AG04449 (cell line): ENCODE measurements at regions not wholly inside any gene's neighbourhood (a gene's known extent, or its start where the extent isn't known, plus 50 kb on each side); places are given as distances from the start of the nearest gene placed in this dataset.

ENCODE experiments used
- CTCF ChIA-PET: fragments of 350-600 bp; formaldehyde crosslinking; extraction: SDS; loops from one replicate; lab custom pipeline; 2021; ENCODE audit warnings: antibody characterized with exemption; lab: Yijun Ruan, JAX
- POLR2A ChIA-PET: fragments of 400-600, 350-600 bp; formaldehyde crosslinking; extraction: SDS; loops from one replicate; lab custom pipeline; 2020; ENCODE audit warnings: antibody characterized with exemption, inconsistent platforms; lab: Yijun Ruan, JAX
- DNase-seq: peaks from one replicate; pipeline ENCODE4 v3.0.0-alpha.2; 2010; ENCODE audit warnings: low read depth, low spot score
- H3K4me3 ChIP-seq: 2 replicates; pipeline ENCODE4 v1.5.1; 2011; ENCODE audit warnings: low read depth, mild to moderate bottlenecking, control low read depth, low read length
- TF ChIP-seq, protein P1 (sequence below): IDR thresholded peaks from one replicate; pipeline ENCODE4 v1.5.1; 2011; ENCODE audit warnings: mild to moderate bottlenecking, moderate library complexity, low read length, control low read depth, inconsistent platforms; ENCODE audit not compliant: insufficient read depth; ENCODE audit errors: missing control alignments

DNA sequence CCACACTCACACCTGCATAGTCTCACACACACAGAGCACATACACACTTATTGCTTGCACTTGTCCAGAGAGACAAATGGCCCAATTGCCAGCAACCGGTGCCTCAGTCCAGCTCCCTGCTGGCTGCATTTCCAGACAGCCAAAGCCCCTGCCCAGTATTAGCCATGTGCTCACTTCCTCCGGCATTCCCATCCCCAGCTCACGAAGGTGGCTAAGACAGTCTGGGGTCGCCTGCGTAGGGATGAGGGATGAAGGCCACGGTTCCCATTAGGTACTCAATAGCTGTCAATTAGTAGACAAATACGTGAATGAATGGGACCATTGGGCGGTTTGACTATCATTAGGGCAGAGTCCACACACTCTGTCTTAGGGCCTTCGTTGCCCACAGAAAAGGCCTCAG, 146.8 kb upstream of the EGLN3 start:
- ChIA-PET CTCF (interaction anchor here (1.0 to 7.4 kb wide), 5 partner anchors 16 to 259 kb away, joined by 3 to 150 read pairs (median 13); no protein-coding TSS in a partner anchor), POLR2A (no interaction called here)
- no peak overlapping the region for H3K4me3 ChIP-seq
- TF ChIP-seq, protein P1, sequence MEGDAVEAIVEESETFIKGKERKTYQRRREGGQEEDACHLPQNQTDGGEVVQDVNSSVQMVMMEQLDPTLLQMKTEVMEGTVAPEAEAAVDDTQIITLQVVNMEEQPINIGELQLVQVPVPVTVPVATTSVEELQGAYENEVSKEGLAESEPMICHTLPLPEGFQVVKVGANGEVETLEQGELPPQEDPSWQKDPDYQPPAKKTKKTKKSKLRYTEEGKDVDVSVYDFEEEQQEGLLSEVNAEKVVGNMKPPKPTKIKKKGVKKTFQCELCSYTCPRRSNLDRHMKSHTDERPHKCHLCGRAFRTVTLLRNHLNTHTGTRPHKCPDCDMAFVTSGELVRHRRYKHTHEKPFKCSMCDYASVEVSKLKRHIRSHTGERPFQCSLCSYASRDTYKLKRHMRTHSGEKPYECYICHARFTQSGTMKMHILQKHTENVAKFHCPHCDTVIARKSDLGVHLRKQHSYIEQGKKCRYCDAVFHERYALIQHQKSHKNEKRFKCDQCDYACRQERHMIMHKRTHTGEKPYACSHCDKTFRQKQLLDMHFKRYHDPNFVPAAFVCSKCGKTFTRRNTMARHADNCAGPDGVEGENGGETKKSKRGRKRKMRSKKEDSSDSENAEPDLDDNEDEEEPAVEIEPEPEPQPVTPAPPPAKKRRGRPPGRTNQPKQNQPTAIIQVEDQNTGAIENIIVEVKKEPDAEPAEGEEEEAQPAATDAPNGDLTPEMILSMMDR = no peak
- no peak for DNase-seq

DNA sequence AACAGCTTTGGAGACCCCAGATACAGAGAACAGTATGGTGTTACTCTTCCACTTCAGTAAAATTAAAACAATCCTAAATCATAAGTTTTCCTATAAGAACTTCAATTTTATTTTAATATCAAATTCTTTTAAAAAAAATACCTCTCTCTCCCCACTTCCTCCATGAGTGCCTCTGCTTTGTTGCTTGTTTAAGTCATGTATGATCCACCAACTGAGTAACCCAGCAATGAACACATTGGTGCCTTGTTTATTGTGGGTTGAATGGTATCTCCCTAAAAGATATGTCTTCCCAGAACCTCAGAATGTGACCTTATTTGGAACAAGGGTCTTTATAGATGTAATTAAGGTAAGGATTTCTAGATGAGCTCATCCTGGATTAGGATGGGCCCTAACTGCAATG, 143.5 kb upstream of the EGLN3 start:
- TF ChIP-seq, protein P1 = no peak
- DNase-seq = no peak
- CTCF ChIA-PET = no interaction called here
- POLR2A ChIA-PET = no interaction called here
- no peak overlapping the region for H3K4me3 ChIP-seq

DNA sequence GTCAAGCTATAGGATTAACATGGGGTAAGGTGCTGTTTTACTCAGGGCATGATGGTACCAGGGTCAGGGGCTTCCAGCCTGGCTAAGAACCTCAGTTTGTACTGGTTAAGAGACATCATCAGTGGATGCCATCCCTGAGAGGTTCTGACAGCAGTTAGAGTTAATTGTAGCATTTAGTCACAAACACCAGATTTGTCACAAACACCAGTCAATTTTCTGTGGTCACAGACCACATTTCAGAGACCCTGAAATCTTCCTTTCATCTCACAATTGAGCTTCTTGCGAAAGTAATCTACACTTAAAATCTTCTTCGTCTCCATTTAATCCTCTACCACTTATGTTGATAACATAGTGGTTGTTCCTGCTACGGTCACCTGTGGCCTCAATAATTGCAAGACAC, 143.0 kb upstream of the EGLN3 start:
- no peak overlapping the region for H3K4me3 ChIP-seq
- TF ChIP-seq, protein P1 = no peak
- ChIA-PET CTCF (no interaction called here), POLR2A (no interaction called here)
- DNase-seq = no peak

DNA sequence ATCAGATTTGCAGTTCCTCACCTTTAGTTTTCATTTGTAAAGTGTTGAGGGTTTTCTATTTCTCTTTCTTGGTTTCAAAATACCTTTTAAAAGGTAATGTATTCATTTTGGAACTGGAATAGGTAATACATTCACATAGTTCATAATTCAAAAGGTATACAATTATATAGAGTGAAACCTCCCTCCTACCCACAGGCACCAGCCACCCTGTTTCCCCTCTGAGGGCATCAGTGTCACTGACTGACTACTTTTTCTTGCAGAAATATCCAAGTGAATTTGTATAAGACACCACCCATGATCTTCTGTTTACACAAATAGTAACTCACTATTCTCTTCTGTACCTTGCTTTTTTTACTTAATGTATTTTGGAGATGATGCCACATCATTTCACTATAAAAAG, 139.6 kb upstream of the EGLN3 start:
- POLR2A ChIA-PET = no interaction called here
- TF ChIP-seq, protein P1 = no peak
- CTCF ChIA-PET = no interaction called here
- no peak overlapping the region for H3K4me3 ChIP-seq
- no peak for DNase-seq

DNA sequence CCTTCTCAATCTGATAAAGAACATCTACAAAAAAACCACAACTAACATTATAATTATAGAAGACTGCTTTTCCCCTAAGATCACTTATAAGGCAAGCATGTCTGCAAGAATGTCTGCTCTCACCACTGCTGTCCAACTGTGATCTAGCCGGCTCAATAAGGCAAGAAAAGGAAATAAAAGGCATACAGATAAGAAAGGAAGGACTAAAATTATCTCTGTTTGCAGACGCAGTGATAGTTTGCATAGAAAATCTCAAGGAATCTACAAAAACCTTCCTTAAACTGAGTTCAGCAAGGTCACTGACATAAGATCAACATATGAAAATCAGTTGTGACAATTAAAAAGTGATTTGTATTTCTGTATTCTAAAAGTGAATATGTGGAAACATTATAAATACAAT, 138.0 kb upstream of the EGLN3 start:
- CTCF ChIA-PET = no interaction called here
- POLR2A ChIA-PET = no interaction called here

DNA sequence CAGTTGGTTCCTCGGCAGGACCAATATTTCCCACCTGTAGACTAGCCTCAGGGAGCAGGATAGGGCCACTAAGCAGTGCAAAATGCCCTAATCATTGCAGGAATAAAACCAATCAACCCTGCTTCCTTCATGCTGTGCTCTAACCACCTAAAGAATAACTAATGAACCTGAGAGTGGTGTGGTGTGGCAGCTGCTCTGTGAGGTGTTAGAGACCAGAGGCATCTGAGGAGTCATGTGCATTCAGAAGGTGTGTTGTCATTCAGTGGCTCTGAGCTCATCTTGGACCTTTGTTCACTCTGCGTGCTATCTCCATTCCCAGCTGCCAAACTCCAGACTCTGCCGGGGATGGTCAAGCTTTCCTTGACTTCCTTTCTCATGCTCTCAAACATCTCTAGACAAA, 136.7 kb upstream of the EGLN3 start:
- ChIA-PET POLR2A (no interaction called here), CTCF (no interaction called here)
- DNase-seq = no peak
- H3K4me3 ChIP-seq = no peak overlapping the region
- TF ChIP-seq, protein P1 = no peak

More for the DNA sequence above, 138.0 kb upstream of the EGLN3 start:
- no peak overlapping the region for H3K4me3 ChIP-seq
- DNase-seq = no peak
- TF ChIP-seq, protein P1 = no peak
